ENCODE measurements at regions not wholly inside any gene's neighbourhood (a gene's known extent, or its start where the extent isn't known, plus 50 kb on each side); places are given as distances from the start of the nearest gene placed in this dataset.

DNA sequence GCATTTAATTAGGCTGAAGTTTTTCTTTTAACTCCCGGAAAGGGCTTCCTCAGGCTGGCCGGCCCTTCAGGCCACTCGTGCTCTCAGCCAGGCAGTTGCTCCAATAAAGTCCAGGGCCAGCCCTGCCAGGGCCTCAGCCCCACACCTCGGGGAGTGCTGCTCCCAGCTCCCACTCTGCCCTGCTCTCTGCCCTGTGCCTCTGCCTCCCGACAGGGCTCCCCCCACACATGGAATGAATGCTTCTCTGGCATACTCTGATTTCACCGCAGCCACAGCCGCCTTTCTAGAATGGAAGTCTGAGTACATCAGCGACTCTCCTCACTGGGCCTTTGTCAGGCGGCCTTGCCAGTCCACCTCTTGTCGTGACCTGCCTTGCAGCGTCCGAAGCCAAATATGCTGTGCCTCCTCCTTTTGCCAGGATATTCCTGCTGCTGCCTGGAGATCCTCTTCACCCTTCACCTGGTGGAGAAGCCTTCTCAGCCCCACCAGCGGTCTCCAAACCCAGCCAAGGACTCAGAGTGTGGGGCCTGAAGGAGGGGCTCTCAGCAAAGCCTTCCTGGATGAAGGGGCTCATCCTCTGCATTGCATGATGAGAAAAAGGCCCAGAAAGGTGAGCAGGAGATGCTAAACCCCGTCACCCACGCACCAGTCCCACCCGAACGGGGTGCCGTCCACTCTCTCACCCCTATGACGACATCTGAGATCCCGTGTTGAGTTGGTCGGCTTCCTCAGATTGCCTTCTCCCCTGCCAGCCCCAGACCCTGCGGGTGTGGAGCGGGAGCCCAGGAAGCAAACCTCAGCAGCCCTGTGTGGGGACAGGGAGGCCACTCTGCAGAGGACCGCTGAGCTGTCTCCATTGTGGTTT lies 472.7 kb upstream of the HS6ST1 start:
- no peaks in the 10 kb centered on the region for H3K9me3 ChIP-seq (ENCODE audit: low read depth, low read length)
- no peak overlapping the region for H2AFZ ChIP-seq (ENCODE audit: low read length)
- H3K4me3 ChIP-seq (ENCODE audit: insufficient read depth, low read length), result no peak overlapping the region
- H3K27me3 ChIP-seq (ENCODE audit: insufficient read depth, low read length), result no peaks in the 10 kb centered on the region
- no peaks in the 10 kb centered on the region for H3K79me2 ChIP-seq (ENCODE audit: insufficient read depth, low read length)
- no peak overlapping the region for H3K4me2 ChIP-seq (ENCODE audit: insufficient read depth, low read length)
- no peak for DNase-seq (ENCODE audit: insufficient read length, low spot score, missing footprints)
- TF ChIP-seq, protein P1, sequence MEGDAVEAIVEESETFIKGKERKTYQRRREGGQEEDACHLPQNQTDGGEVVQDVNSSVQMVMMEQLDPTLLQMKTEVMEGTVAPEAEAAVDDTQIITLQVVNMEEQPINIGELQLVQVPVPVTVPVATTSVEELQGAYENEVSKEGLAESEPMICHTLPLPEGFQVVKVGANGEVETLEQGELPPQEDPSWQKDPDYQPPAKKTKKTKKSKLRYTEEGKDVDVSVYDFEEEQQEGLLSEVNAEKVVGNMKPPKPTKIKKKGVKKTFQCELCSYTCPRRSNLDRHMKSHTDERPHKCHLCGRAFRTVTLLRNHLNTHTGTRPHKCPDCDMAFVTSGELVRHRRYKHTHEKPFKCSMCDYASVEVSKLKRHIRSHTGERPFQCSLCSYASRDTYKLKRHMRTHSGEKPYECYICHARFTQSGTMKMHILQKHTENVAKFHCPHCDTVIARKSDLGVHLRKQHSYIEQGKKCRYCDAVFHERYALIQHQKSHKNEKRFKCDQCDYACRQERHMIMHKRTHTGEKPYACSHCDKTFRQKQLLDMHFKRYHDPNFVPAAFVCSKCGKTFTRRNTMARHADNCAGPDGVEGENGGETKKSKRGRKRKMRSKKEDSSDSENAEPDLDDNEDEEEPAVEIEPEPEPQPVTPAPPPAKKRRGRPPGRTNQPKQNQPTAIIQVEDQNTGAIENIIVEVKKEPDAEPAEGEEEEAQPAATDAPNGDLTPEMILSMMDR (IDR thresholded peaks at IDR 0.05; ENCODE audit: extremely low read depth, low read depth, low read length), result no peak
- H3K4me1 ChIP-seq (ENCODE audit: insufficient read depth, low read length), result no peaks in the 10 kb centered on the region
- H3K27ac ChIP-seq (ENCODE audit: low read depth, low read length), result no peak overlapping the region
- no peaks in the 10 kb centered on the region for H4K20me1 ChIP-seq (ENCODE audit: insufficient read depth, low read length)
- no peaks in the 10 kb centered on the region for H3K36me3 ChIP-seq (ENCODE audit: insufficient read depth, low read length)

GRCh38 chr2:128791985-128792320 lies 473.3 kb upstream of the HS6ST1 start:
- Histone ChIP-seq H3K27me3 (ENCODE audit: insufficient read depth, low read length) (no peaks in the 10 kb centered on the region), H3K4me2 (ENCODE audit: insufficient read depth, low read length) (no peak overlapping the region), H3K9me3 (ENCODE audit: low read depth, low read length) (no peaks in the 10 kb centered on the region), H4K20me1 (ENCODE audit: insufficient read depth, low read length) (no peaks in the 10 kb centered on the region), H3K4me3 (ENCODE audit: insufficient read depth, low read length) (no peak overlapping the region), H3K36me3 (ENCODE audit: insufficient read depth, low read length) (no peaks in the 10 kb centered on the region), H3K4me1 (ENCODE audit: insufficient read depth, low read length) (no peaks in the 10 kb centered on the region), H3K27ac (ENCODE audit: low read depth, low read length) (no peak overlapping the region), H3K79me2 (ENCODE audit: insufficient read depth, low read length) (no peaks in the 10 kb centered on the region), H2AFZ (ENCODE audit: low read length) (no peak overlapping the region)
- TF ChIP-seq, protein P1 (IDR thresholded peaks at IDR 0.05; ENCODE audit: extremely low read depth, low read depth, low read length), result no peak
- no peak for DNase-seq (ENCODE audit: insufficient read length, low spot score, missing footprints)

DNA sequence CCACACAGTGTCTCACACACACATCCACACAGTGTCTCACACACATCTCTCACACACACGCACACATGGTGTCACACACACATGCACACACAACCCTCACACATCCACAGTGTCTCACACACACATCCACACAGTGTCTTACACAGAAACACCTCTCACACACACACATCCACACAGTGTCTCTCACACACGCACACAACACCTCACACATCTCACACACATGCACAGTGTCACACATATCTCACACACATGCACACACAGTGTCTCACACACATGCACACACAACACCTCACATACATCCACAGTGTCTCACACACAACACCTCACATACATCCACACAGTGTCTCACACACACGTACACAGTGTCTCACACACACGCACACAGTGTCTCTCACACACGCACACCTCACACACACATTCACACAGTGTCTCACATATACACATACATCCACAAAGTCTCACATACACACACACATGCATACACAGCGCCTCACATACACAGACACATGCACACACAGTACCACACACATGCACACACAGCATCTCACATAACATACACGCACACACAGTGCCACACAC lies 473.9 kb upstream of the HS6ST1 start:
- Histone ChIP-seq H3K4me1 (ENCODE audit: insufficient read depth, low read length) (no peaks in the 10 kb centered on the region), H3K4me2 (ENCODE audit: insufficient read depth, low read length) (no peak overlapping the region), H3K27me3 (ENCODE audit: insufficient read depth, low read length) (no peaks in the 10 kb centered on the region), H3K9me3 (ENCODE audit: low read depth, low read length) (no peaks in the 10 kb centered on the region), H3K36me3 (ENCODE audit: insufficient read depth, low read length) (no peaks in the 10 kb centered on the region), H3K27ac (ENCODE audit: low read depth, low read length) (no peak overlapping the region), H3K79me2 (ENCODE audit: insufficient read depth, low read length) (no peaks in the 10 kb centered on the region), H2AFZ (ENCODE audit: low read length) (no peak overlapping the region), H4K20me1 (ENCODE audit: insufficient read depth, low read length) (no peaks in the 10 kb centered on the region), H3K4me3 (ENCODE audit: insufficient read depth, low read length) (no peak overlapping the region)
- DNase-seq (ENCODE audit: insufficient read length, low spot score, missing footprints), result no peak
- TF ChIP-seq, protein P1 (IDR thresholded peaks at IDR 0.05; ENCODE audit: extremely low read depth, low read depth, low read length), result no peak

DNA sequence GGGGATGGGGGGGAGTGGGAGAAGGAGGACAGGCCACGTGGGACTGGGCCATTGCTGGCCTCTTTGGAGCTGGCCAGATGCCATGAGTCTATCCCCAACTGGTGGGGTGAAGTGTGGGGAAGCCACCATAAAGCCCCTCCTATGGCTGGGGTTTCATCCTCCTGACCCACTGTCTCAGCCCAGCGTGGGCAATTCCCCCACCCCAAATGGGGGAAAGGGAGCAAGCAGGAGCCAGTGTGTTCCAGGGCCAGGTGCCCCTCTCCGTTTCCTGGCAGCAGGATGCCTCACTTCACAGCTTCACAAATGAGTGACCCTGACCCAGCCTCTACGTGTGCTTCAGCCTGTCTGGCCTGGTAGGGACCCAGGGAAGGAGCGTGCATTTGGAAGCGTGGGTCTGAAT lies 474.7 kb upstream of the HS6ST1 start:
- no peaks in the 10 kb centered on the region for H3K79me2 ChIP-seq (ENCODE audit: insufficient read depth, low read length)
- H2AFZ ChIP-seq (ENCODE audit: low read length), result no peak overlapping the region
- no peak overlapping the region for H3K27ac ChIP-seq (ENCODE audit: low read depth, low read length)
- no peak for DNase-seq (ENCODE audit: insufficient read length, low spot score, missing footprints)
- no peak overlapping the region for H3K4me2 ChIP-seq (ENCODE audit: insufficient read depth, low read length)
- H3K36me3 ChIP-seq (ENCODE audit: insufficient read depth, low read length), result no peaks in the 10 kb centered on the region
- H3K4me1 ChIP-seq (ENCODE audit: insufficient read depth, low read length), result no peaks in the 10 kb centered on the region
- H3K4me3 ChIP-seq (ENCODE audit: insufficient read depth, low read length), result no peak overlapping the region
- H3K27me3 ChIP-seq (ENCODE audit: insufficient read depth, low read length), result no peaks in the 10 kb centered on the region
- no peaks in the 10 kb centered on the region for H3K9me3 ChIP-seq (ENCODE audit: low read depth, low read length)
- TF ChIP-seq, protein P1 (IDR thresholded peaks at IDR 0.05; ENCODE audit: extremely low read depth, low read depth, low read length), result no peak
- no peaks in the 10 kb centered on the region for H4K20me1 ChIP-seq (ENCODE audit: insufficient read depth, low read length)
